GM23338 (cell line): ENCODE measurements at regions not wholly inside any gene's neighbourhood (a gene's known extent, or its start where the extent isn't known, plus 50 kb on each side); places are given as distances from the start of the nearest gene placed in this dataset.

Experiments used
- ATAC-seq: fragments of 200-7000 bp; cut with Tn5 transposase; 3 replicates; pipeline ENCODE4 v1.9.1; 2020
- DNase-seq: peaks from one replicate; pipeline ENCODE4 v3.0.0-alpha.2; 2015; ENCODE audit warnings: low spot score
- H2AFZ ChIP-seq: fragments of 200-600 bp; sonication (generic); 2 replicates; pipeline ENCODE4 v1.8.0; 2016; ENCODE audit warnings: antibody characterized with exemption, mild to moderate bottlenecking, moderate library complexity
- H3F3A ChIP-seq: fragments of 200-600 bp; sonication (generic); replicated peaks from 2 replicates; pipeline ENCODE4 v1.8.0; 2017; ENCODE audit warnings: antibody characterized with exemption, mixed run types, low read depth
- H3K27ac ChIP-seq: fragments of 200-600 bp; sonication (generic); 2 replicates; pipeline ENCODE4 v1.6.1; 2016; ENCODE audit warnings: low read depth
- H3K27me3 ChIP-seq: fragments of 200-600 bp; sonication (generic); 2 replicates; pipeline ENCODE4 v1.8.0; 2016; ENCODE audit warnings: mild to moderate bottlenecking, mixed run types, moderate library complexity; ENCODE audit not compliant: insufficient read depth
- H3K36me3 ChIP-seq: fragments of 200-600 bp; sonication (generic); 2 replicates; pipeline ENCODE4 v1.8.0; 2016; ENCODE audit warnings: mild to moderate bottlenecking; ENCODE audit not compliant: insufficient read depth
- H3K4me1 ChIP-seq: fragments of 200-600 bp; sonication (generic); 2 replicates; pipeline ENCODE4 v1.8.0; 2016; ENCODE audit warnings: mild to moderate bottlenecking, moderate library complexity; ENCODE audit not compliant: insufficient read depth
- H3K4me2 ChIP-seq: fragments of 200-600 bp; sonication (generic); 2 replicates; pipeline ENCODE4 v1.7.1; 2017; ENCODE audit warnings: mixed run types
- H3K4me3 ChIP-seq: fragments of 200-600 bp; sonication (generic); 2 replicates; pipeline ENCODE4 v1.6.1; 2016; ENCODE audit warnings: mixed run types
- H3K79me2 ChIP-seq: fragments of 200-600 bp; sonication (generic); replicated peaks from 2 replicates; pipeline ENCODE4 v1.8.0; 2017; ENCODE audit warnings: mild to moderate bottlenecking; ENCODE audit not compliant: insufficient read depth
- H3K9me2 ChIP-seq: fragments of 200-600 bp; sonication (generic); 2 replicates; pipeline ENCODE4 v1.8.0; 2017; ENCODE audit not compliant: insufficient read depth
- H4K20me1 ChIP-seq: fragments of 200-600 bp; sonication (generic); replicated peaks from 2 replicates; pipeline ENCODE4 v1.8.0; 2017; ENCODE audit warnings: mild to moderate bottlenecking; ENCODE audit not compliant: insufficient read depth
- H3K27ac Mint-ChIP-seq: 2 replicates; pipeline ENCODE4 v1.8.0; 2020; ENCODE audit warnings: inconsistent platforms, mild to moderate bottlenecking, moderate library complexity, mixed read lengths
- H3K27me3 Mint-ChIP-seq: 3 replicates; pipeline ENCODE4 v1.8.0; 2022; ENCODE audit warnings: low read depth, mild to moderate bottlenecking, moderate library complexity, mixed read lengths, inconsistent platforms; ENCODE audit not compliant: insufficient read depth, poor library complexity
- H3K36me3 Mint-ChIP-seq: 3 replicates; pipeline ENCODE4 v1.8.0; 2021; ENCODE audit warnings: low read depth, mild to moderate bottlenecking, inconsistent platforms, moderate library complexity, mixed read lengths
- H3K4me1 Mint-ChIP-seq: 3 replicates; pipeline ENCODE4 v1.8.0; 2020; ENCODE audit warnings: mild to moderate bottlenecking, inconsistent platforms, mixed read lengths
- H3K4me3 Mint-ChIP-seq: 3 replicates; pipeline ENCODE4 v1.8.0; 2021; ENCODE audit warnings: moderate library complexity, mild to moderate bottlenecking, inconsistent platforms, mixed read lengths
- H3K9me3 Mint-ChIP-seq: 3 replicates; pipeline ENCODE4 v1.8.0; 2020; ENCODE audit warnings: moderate library complexity, mild to moderate bottlenecking, inconsistent platforms, mixed read lengths
- CREB1 ChIP-seq: fragments of 250-450 bp; sonication (Bioruptor Pico); IDR thresholded peaks from 2 replicates; pipeline ENCODE4 v1.5.0; 2020; ENCODE audit warnings: low read depth, mild to moderate bottlenecking, moderate library complexity
- ETS1 ChIP-seq: IDR thresholded peaks from 2 replicates; pipeline ENCODE4 v1.6.1; 2016; ENCODE audit warnings: antibody characterized with exemption
- EZH2 ChIP-seq: fragments of 200-600 bp; sonication (generic); IDR thresholded peaks from one replicate; pipeline ENCODE4 v1.8.0; 2017; ENCODE audit warnings: antibody characterized with exemption, mild to moderate bottlenecking, low read depth; ENCODE audit not compliant: unreplicated experiment
- EZH2phosphoT487 ChIP-seq: fragments of 200-600 bp; sonication (generic); IDR thresholded peaks from one replicate; pipeline ENCODE4 v1.8.1; 2018; ENCODE audit warnings: antibody characterized with exemption; ENCODE audit not compliant: unreplicated experiment
- NANOG ChIP-seq: IDR thresholded peaks from 2 replicates; pipeline ENCODE4 v1.6.1; 2016; ENCODE audit warnings: antibody characterized with exemption, borderline replicate concordance
- STAT1 ChIP-seq: IDR thresholded peaks from one replicate; pipeline ENCODE4 v1.6.1; 2016; ENCODE audit warnings: antibody characterized with exemption; ENCODE audit not compliant: unreplicated experiment
- ZNF114 ChIP-seq: fragments of 250-450 bp; sonication (Bioruptor Pico); IDR thresholded peaks from 2 replicates; pipeline ENCODE4 v1.5.0; 2020; ENCODE audit warnings: mild to moderate bottlenecking, moderate library complexity
- ZNF331 ChIP-seq: fragments of 250-450 bp; sonication (Bioruptor Pico); IDR thresholded peaks from 2 replicates; pipeline ENCODE4 v1.5.0; 2020; ENCODE audit warnings: low read depth, mild to moderate bottlenecking, moderate library complexity
- TF ChIP-seq, protein P1 (sequence below): fragments of 250-450 bp; sonication (Bioruptor Pico); IDR thresholded peaks from 2 replicates; pipeline ENCODE4 v1.5.0; 2020; ENCODE audit warnings: mild to moderate bottlenecking, moderate library complexity
- TF ChIP-seq, protein P2 (sequence below): IDR thresholded peaks from one replicate; pipeline ENCODE4 v1.6.1; 2018; ENCODE audit warnings: antibody characterized with exemption; ENCODE audit not compliant: unreplicated experiment

- Histone ChIP-seq H3K27ac (no peak overlapping the region), H3K9me2 (no peaks in the 10 kb centered on the region), H3K36me3 (no peaks in the 10 kb centered on the region), H2AFZ (0 out of 2 replicates have a peak overlapping the region, but pooled peaks have one; percentile 7), H3K79me2 (no peaks in the 10 kb centered on the region), H3F3A (no peaks in the 10 kb centered on the region), H3K4me2 (no peak overlapping the region), H3K4me3 (no peak overlapping the region), H3K27me3 (no peaks in the 10 kb centered on the region), H3K4me1 (no peaks in the 10 kb centered on the region), H4K20me1 (0 out of 2 replicates have a peak, but pooled peaks cover 3% of the 10 kb centered on the region)
- Mint-ChIP-seq H3K4me3 (no peak overlapping the region), H3K27ac (no peak overlapping the region), H3K36me3 (no peaks in the 10 kb centered on the region), H3K27me3 (no peaks in the 10 kb centered on the region), H3K4me1 (peaks cover 3% of the 10 kb centered on the region; the same call in 1 of the 3 replicates), H3K9me3 (no peaks in the 10 kb centered on the region)
- DNase-seq: no peak
- TF ChIP-seq, protein P1, sequence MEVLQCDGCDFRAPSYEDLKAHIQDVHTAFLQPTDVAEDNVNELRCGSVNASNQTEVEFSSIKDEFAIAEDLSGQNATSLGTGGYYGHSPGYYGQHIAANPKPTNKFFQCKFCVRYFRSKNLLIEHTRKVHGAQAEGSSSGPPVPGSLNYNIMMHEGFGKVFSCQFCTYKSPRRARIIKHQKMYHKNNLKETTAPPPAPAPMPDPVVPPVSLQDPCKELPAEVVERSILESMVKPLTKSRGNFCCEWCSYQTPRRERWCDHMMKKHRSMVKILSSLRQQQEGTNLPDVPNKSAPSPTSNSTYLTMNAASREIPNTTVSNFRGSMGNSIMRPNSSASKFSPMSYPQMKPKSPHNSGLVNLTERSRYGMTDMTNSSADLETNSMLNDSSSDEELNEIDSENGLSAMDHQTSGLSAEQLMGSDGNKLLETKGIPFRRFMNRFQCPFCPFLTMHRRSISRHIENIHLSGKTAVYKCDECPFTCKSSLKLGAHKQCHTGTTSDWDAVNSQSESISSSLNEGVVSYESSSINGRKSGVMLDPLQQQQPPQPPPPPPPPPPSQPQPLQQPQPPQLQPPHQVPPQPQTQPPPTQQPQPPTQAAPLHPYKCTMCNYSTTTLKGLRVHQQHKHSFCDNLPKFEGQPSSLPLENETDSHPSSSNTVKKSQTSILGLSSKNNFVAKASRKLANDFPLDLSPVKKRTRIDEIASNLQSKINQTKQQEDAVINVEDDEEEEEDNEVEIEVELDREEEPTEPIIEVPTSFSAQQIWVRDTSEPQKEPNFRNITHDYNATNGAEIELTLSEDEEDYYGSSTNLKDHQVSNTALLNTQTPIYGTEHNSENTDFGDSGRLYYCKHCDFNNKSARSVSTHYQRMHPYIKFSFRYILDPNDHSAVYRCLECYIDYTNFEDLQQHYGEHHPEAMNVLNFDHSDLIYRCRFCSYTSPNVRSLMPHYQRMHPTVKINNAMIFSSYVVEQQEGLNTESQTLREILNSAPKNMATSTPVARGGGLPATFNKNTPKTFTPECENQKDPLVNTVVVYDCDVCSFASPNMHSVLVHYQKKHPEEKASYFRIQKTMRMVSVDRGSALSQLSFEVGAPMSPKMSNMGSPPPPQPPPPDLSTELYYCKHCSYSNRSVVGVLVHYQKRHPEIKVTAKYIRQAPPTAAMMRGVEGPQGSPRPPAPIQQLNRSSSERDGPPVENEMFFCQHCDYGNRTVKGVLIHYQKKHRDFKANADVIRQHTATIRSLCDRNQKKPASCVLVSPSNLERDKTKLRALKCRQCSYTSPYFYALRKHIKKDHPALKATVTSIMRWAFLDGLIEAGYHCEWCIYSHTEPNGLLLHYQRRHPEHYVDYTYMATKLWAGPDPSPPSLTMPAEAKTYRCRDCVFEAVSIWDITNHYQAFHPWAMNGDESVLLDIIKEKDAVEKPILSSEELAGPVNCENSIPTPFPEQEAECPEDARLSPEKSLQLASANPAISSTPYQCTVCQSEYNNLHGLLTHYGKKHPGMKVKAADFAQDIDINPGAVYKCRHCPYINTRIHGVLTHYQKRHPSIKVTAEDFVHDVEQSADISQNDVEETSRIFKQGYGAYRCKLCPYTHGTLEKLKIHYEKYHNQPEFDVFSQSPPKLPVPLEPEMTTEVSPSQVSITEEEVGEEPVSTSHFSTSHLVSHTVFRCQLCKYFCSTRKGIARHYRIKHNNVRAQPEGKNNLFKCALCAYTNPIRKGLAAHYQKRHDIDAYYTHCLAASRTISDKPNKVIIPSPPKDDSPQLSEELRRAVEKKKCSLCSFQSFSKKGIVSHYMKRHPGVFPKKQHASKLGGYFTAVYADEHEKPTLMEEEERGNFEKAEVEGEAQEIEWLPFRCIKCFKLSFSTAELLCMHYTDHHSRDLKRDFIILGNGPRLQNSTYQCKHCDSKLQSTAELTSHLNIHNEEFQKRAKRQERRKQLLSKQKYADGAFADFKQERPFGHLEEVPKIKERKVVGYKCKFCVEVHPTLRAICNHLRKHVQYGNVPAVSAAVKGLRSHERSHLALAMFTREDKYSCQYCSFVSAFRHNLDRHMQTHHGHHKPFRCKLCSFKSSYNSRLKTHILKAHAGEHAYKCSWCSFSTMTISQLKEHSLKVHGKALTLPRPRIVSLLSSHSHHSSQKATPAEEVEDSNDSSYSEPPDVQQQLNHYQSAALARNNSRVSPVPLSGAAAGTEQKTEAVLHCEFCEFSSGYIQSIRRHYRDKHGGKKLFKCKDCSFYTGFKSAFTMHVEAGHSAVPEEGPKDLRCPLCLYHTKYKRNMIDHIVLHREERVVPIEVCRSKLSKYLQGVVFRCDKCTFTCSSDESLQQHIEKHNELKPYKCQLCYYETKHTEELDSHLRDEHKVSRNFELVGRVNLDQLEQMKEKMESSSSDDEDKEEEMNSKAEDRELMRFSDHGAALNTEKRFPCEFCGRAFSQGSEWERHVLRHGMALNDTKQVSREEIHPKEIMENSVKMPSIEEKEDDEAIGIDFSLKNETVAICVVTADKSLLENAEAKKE (CRISPR knock-in tag): no peak
- no peak for TF ChIP-seq STAT1
- TF ChIP-seq ETS1: no peak
- no peak for TF ChIP-seq EZH2
- TF ChIP-seq CREB1: no peak
- no peak for TF ChIP-seq ZNF114
- no peak for TF ChIP-seq EZH2phosphoT487
- TF ChIP-seq, protein P2, sequence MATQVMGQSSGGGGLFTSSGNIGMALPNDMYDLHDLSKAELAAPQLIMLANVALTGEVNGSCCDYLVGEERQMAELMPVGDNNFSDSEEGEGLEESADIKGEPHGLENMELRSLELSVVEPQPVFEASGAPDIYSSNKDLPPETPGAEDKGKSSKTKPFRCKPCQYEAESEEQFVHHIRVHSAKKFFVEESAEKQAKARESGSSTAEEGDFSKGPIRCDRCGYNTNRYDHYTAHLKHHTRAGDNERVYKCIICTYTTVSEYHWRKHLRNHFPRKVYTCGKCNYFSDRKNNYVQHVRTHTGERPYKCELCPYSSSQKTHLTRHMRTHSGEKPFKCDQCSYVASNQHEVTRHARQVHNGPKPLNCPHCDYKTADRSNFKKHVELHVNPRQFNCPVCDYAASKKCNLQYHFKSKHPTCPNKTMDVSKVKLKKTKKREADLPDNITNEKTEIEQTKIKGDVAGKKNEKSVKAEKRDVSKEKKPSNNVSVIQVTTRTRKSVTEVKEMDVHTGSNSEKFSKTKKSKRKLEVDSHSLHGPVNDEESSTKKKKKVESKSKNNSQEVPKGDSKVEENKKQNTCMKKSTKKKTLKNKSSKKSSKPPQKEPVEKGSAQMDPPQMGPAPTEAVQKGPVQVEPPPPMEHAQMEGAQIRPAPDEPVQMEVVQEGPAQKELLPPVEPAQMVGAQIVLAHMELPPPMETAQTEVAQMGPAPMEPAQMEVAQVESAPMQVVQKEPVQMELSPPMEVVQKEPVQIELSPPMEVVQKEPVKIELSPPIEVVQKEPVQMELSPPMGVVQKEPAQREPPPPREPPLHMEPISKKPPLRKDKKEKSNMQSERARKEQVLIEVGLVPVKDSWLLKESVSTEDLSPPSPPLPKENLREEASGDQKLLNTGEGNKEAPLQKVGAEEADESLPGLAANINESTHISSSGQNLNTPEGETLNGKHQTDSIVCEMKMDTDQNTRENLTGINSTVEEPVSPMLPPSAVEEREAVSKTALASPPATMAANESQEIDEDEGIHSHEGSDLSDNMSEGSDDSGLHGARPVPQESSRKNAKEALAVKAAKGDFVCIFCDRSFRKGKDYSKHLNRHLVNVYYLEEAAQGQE: no peak
- no peak for TF ChIP-seq ZNF331
- TF ChIP-seq NANOG: no peak
- ATAC-seq: no peak
Observed at GRCh38 chr17:56724664-56725063, 109.1 kb downstream of the C17orf67 start.
